ENCODE measurements at regions not wholly inside any gene's neighbourhood (a gene's known extent, or its start where the extent isn't known, plus 50 kb on each side); places are given as distances from the start of the nearest gene placed in this dataset.

GRCh38 chr2:180664507-180664906 is 315.9 kb upstream of the UBE2E3 start:
- TF ChIP-seq, protein P1, sequence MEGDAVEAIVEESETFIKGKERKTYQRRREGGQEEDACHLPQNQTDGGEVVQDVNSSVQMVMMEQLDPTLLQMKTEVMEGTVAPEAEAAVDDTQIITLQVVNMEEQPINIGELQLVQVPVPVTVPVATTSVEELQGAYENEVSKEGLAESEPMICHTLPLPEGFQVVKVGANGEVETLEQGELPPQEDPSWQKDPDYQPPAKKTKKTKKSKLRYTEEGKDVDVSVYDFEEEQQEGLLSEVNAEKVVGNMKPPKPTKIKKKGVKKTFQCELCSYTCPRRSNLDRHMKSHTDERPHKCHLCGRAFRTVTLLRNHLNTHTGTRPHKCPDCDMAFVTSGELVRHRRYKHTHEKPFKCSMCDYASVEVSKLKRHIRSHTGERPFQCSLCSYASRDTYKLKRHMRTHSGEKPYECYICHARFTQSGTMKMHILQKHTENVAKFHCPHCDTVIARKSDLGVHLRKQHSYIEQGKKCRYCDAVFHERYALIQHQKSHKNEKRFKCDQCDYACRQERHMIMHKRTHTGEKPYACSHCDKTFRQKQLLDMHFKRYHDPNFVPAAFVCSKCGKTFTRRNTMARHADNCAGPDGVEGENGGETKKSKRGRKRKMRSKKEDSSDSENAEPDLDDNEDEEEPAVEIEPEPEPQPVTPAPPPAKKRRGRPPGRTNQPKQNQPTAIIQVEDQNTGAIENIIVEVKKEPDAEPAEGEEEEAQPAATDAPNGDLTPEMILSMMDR (conservative IDR thresholded peaks at IDR 0.05; ENCODE audit: low read depth, low read length) = no peak
- TF ChIP-seq EZH2 (IDR thresholded peaks at IDR 0.05; ENCODE audit: low read length, unreplicated experiment) = no peak
- no peak for TF ChIP-seq EZH2phosphoT487 (IDR thresholded peaks at IDR 0.05; ENCODE audit: borderline replicate concordance, low read length)
